ENCODE measurements at regions not wholly inside any gene's neighbourhood (a gene's known extent, or its start where the extent isn't known, plus 50 kb on each side); places are given as distances from the start of the nearest gene placed in this dataset.

GRCh38 chr6:133773776-133774175 lies 115.1 kb upstream of the TCF21 start:
- H2AFZ ChIP-seq (ENCODE audit: low read depth) = peak overlapping the region; percentile 96; the same call in 1 of the 2 replicates
- H3K9ac ChIP-seq = no peak overlapping the region
- H3F3A ChIP-seq (replicated peaks; ENCODE audit: insufficient read depth) = peaks cover 2% of the 10 kb centered on the region
- no peaks in the 10 kb centered on the region for H3K9me3 ChIP-seq
- H4K20me1 ChIP-seq (ENCODE audit: insufficient read depth) = no peaks in the 10 kb centered on the region
- no peak overlapping the region; a peak in 1 of 4 replicates for H3K27ac ChIP-seq (ENCODE audit: low read depth in 2 of 2, low read length in 1 of 2)
- no peaks in the 10 kb centered on the region for H3K36me3 ChIP-seq (replicated peaks in 1 of 2; ENCODE audit: control insufficient read depth in 1 of 2, insufficient read depth in 2 of 2, low read length in 1 of 2)
- TF ChIP-seq EZH2phosphoT487 (IDR thresholded peaks at IDR 0.05; ENCODE audit: borderline replicate concordance, low read depth) (no peak), FOXJ3 (CRISPR knock-in tag; IDR thresholded peaks at IDR 0.05) (no peak), GATA2 (CRISPR knock-in tag; IDR thresholded peaks at IDR 0.05) (no peak), JUND (IDR thresholded peaks at IDR 0.05) (no peak), YY1 (IDR thresholded peaks at IDR 0.05; ENCODE audit: low read depth) (no peak), EP300 (IDR thresholded peaks at IDR 0.05; ENCODE audit: borderline replicate concordance in 1 of 2, low read depth in 1 of 2, low read length in 1 of 2) (no peak), MAX (IDR thresholded peaks at IDR 0.05; ENCODE audit: low read depth) (no peak), MEF2A (IDR thresholded peaks at IDR 0.05; ENCODE audit: borderline replicate concordance, low read depth) (no peak), ELF1 (IDR thresholded peaks at IDR 0.05) (no peak), NFIC (IDR thresholded peaks at IDR 0.05; ENCODE audit: borderline replicate concordance) (no peak), IRF3 (IDR thresholded peaks at IDR 0.05; ENCODE audit: low read depth, low read length) (no peak), SMC3 (IDR thresholded peaks at IDR 0.05; ENCODE audit: low read depth, low read length) (no peak), RFX5 (IDR thresholded peaks at IDR 0.05; ENCODE audit: low read length) (no peak), CTCF (IDR thresholded peaks at IDR 0.05) (no peak)
- no peak overlapping the region for H3K4me3 ChIP-seq (ENCODE audit: low read depth in 2 of 2, low read length in 1 of 2)
- H3K27me3 ChIP-seq (ENCODE audit: insufficient read depth) = no peaks in the 10 kb centered on the region
- H3K4me1 ChIP-seq (ENCODE audit: control insufficient read depth in 1 of 2, insufficient read depth in 2 of 2, low read depth in 1 of 2, low read length in 1 of 2) = no peaks in the 10 kb centered on the region
- WGBS (ENCODE audit: low lambda C conversion rate) = 17% methylated on average over 2 of the region's 2 CpGs
- H3K79me2 ChIP-seq (ENCODE audit: insufficient read depth) = no peaks in the 10 kb centered on the region
- ChIA-PET POLR2A (no interaction called here), CTCF (interaction anchor here (0.6 kb wide), 1 partner anchor 323 kb away, joined by 3 read pairs; no protein-coding TSS in a partner anchor)
- no peak overlapping the region for H3K4me2 ChIP-seq
- DNase-seq = no peak
- H3K9me2 ChIP-seq = no peaks in the 10 kb centered on the region

GRCh38 chr6:133774356-133774755 lies 114.6 kb upstream of the TCF21 start:
- Histone ChIP-seq H3K4me2 (no peak overlapping the region), H3K27ac (ENCODE audit: low read depth in 2 of 2, low read length in 1 of 2) (peak overlapping the region in 1 of 2 experiments; percentile 42; a peak in 1 of 4 replicates), H3K4me1 (ENCODE audit: control insufficient read depth in 1 of 2, insufficient read depth in 2 of 2, low read depth in 1 of 2, low read length in 1 of 2) (no peaks in the 10 kb centered on the region), H4K20me1 (ENCODE audit: insufficient read depth) (no peaks in the 10 kb centered on the region), H3K9me3 (no peaks in the 10 kb centered on the region), H3K27me3 (ENCODE audit: insufficient read depth) (no peaks in the 10 kb centered on the region), H3K36me3 (replicated peaks in 1 of 2; ENCODE audit: control insufficient read depth in 1 of 2, insufficient read depth in 2 of 2, low read length in 1 of 2) (no peaks in the 10 kb centered on the region), H3K79me2 (ENCODE audit: insufficient read depth) (no peaks in the 10 kb centered on the region), H3K9ac (no peak overlapping the region), H2AFZ (ENCODE audit: low read depth) (peak overlapping the region; percentile 96; the same call in 1 of the 2 replicates), H3K9me2 (no peaks in the 10 kb centered on the region), H3K4me3 (ENCODE audit: low read depth in 2 of 2, low read length in 1 of 2) (no peak overlapping the region), H3F3A (replicated peaks; ENCODE audit: insufficient read depth) (peaks cover 3% of the 10 kb centered on the region)
- CTCF ChIA-PET = no interaction called here
- WGBS (ENCODE audit: low lambda C conversion rate) = 10% methylated on average over 2 of the region's 2 CpGs
- no peak for DNase-seq
- peak; percentile 60; the same call in 1 of the 2 replicates for TF ChIP-seq YY1 (IDR thresholded peaks at IDR 0.05; ENCODE audit: low read depth)
- peak; percentile 37; the same call in 1 of the 2 replicates for TF ChIP-seq GABPA (IDR thresholded peaks at IDR 0.05; ENCODE audit: low read depth)
- TF ChIP-seq RFX5 (IDR thresholded peaks at IDR 0.05; ENCODE audit: low read length) = no peak
- POLR2A ChIA-PET = no interaction called here
